G401 (cell line): ENCODE measurements at regions not wholly inside any gene's neighbourhood (a gene's known extent, or its start where the extent isn't known, plus 50 kb on each side); places are given as distances from the start of the nearest gene placed in this dataset.

Source experiments
- DNase-seq: peaks from one replicate; pipeline ENCODE4 v3.0.0-alpha.2; 2015; ENCODE audit warnings: low spot score
- in situ Hi-C: cut with HindIII; loops from 2 replicates; pipeline ENCODE4 v1.10.0; 2016; ENCODE audit warnings: low sequenced_read_pairs, mixed read lengths

DNA sequence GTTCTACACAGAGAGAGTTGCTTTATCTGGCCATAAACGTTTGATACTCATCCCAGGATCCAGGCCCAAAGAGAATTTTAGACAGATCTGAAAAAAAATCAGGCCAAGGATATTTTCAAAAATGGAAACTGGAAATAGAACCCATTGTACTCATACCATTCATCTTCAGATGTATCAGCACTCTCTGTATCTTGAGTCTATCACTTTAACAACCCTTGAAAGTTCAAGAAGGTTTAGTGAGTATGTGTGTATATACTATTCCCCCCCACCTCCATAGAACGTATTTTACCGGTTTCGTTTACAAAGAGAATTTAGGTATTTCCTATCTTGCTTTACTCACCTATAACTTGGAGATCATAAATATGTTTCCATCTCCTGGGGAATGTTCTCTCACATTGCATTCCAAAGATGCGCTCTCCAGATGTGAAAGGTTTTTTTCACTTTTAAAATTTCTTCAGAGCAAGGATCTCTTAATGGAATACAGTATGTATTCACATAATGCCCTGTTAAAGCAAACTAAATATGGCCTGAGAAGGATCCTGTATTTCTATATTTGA is 105.5 kb upstream of the TUT7 start:
- in situ Hi-C loops, result no loop called here
- no peak for DNase-seq

DNA sequence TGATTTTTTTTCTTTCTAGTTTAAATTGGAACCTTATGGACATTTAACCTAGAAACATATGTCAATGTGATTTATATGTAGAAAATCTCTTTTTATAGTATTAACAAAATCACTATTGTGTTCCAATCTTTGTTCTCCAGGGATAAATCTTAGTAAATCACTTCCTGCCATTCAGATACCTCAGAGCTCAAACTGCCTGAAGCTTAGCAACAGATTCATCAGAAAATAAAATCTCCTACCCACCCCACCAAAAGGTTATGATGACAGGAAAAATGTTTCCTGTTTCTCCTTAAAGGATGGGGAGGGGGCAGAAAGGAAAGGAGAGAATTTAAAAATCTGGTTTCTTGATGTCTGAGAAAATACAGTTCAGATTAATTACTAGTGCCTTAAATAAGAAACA is 105.0 kb upstream of the TUT7 start:
- in situ Hi-C loops, result no loop called here

GRCh38 chr9:86458191-86458855 is 104.1 kb upstream of the TUT7 start:
- in situ Hi-C loops, result no loop called here
- DNase-seq, result no peak

More for the DNA sequence above, 105.0 kb upstream of the TUT7 start:
- DNase-seq, result no peak

- in situ Hi-C loops, result no loop called here
- DNase-seq, result no peak
Measured at GRCh38 chr9:86456416-86456815, 102.2 kb upstream of the TUT7 start.

GRCh38 chr9:86454701-86455615 is 100.7 kb upstream of the TUT7 start:
- in situ Hi-C loops, result no loop called here
- no peak for DNase-seq

DNA sequence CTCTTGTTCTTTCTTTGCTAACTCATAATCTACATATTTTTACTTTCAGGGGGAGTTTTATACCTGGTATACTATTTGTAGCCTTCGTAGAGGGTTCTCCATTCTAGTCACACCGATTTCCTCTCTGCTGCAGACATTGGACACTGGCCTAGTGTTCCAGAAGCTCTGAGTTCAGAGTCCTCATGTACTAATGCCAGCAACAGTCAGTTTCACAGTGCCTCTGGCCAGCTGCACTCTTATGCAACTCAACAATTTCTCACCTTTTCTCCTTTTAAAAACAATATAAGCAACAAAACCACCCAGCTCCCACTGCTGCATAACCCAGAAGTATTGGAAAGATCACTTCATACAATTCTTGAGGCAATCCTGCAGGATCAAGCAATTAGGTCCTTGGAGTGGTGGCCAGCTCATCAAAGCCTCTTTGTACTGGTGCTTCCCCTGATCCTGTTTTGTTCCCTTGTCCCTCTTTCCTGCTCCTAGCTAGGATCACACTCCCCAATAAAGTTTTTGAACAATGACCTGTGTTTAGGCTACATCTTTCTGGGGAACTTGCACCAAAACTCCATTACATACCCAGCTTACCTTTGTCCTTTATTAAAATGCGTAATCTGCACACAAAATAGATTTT is 98.1 kb upstream of the TUT7 start:
- in situ Hi-C loops, result no loop called here
- DNase-seq, result no peak

GRCh38 chr9:86449246-86449645 is 95.0 kb upstream of the TUT7 start:
- DNase-seq, result no peak
- in situ Hi-C loops, result no loop called here

DNA sequence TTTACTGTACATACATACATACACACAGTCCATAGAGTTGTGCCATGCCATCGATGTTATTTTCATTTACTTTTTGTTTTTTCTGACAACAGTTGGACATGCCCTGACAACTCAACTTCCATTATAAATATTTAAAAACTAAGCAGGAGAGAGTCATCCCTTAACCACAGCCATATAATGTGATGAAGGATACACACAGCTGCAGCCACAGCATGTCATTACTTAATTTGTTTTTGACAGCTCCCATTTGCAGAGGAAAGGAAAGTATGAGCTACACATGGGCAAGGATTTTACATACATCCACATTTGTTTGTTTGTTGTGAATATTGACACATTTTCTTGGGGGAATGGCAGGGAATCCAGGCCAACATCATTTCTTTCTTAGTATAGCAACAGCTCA is 91.5 kb upstream of the TUT7 start:
- no peak for DNase-seq
- in situ Hi-C loops, result no loop called here

DNA sequence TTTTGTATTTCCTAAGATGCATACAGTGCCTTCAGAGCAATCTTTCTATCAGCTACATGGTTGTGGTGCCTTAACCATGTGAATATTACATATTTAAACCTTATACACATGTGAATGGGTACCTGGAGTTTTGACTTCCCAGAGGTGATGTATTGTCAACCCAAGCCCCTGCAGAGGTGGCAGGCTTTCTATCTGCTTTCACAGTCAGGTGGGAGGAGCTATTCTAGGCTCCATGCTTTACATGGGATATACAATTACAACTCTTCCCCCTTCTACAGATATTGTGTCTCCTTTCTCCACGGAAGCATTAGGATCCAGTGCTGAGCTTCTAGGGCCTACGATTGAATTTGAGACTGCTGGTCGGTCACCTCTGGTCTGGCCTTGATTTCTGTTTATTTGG is 89.8 kb upstream of the TUT7 start:
- in situ Hi-C loops, result no loop called here
- no peak for DNase-seq

DNA sequence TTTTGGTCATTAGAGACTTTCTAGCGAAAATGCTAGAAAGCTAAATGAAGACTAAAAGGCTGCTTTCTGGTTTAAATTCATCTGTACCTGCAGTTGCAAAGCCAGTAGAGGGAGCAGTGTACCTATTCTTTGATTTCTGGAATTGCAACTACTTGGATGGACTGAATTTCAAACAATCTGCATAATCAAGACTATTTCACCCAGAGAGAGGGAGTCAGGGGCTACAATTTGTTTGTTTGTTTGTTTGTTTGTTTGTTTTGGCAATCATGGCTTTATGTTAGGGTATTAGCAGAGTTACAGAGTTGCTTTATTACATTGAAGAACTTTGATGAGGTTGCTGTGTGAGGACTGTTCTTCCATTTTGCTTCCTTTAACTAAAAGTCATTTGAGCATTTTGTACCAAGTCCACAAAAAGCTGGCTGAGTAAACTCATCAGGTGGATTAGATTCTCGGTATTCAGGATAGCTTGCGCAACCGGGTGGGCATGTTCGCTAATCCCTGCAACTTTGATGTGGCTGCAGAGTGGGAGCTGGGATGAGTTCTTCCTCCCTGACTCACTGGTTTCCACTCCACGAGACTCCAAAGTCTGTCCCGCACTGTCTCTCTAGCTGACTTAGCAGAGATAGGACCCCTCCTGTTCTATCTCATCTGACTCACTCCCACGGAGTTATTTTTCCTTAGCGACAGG is 80.0 kb upstream of the TUT7 start:
- peak; percentile 52 for DNase-seq
- in situ Hi-C loops, result no loop called here

DNA sequence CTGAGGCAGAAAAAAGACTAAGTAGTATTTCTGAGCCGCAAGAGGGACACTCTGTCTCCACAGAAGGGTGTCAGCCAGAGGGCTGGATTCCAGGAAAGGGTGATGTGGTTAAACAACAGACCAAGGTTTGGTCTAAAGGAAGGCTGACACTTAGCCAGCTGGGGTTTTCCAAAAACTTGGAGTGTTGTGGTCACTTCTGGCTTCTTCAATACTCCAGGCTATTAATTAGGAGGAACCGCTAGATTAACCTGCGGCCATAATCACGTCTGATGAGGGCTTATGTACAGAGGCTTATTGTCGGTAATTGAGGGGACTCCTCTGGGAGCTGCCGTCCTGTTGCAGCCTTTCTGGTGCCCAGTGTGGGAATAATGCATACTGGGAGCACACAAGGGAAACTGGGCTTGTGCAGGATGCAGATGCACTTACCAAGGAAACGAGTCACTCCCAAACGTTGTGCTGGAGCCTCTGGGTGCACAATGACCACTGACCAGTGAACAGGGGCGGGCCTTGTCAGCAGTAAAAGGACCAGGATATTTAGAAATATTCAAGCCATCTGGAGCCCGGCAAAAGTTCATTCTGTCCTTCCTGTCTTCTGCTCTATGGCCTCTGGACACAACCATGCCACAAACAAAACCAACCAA is 70.2 kb upstream of the TUT7 start:
- in situ Hi-C loops, result no loop called here
- no peak for DNase-seq

- in situ Hi-C loops, result no loop called here
- peak; percentile 70 for DNase-seq
Measured at GRCh38 chr9:86413971-86414880, 60.0 kb upstream of the TUT7 start.

GRCh38 chr9:86410281-86410680 is 56.1 kb upstream of the TUT7 start:
- in situ Hi-C loops, result no loop called here

DNA sequence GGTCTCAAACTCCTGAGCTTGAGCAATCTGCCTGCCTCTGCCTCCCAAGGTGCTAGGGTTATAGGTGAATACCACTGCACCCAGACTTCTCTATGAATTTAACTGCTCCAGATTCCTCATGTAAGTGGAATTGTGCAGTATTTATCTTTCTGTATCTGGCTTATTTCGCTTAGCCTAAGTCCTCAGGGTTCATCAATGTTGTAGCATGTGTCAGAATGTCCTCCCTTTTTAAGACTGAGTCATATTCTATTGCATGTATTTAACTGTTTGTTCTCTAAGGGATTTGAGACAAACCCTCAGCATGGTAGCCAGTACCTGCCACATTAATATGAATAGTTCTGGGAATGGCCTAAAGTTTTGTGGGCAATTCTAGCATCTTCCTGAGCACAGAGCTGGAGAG is 53.9 kb upstream of the TUT7 start:
- in situ Hi-C loops, result no loop called here
- no peak for DNase-seq

More at GRCh38 chr9:86410281-86410680, 56.1 kb upstream of the TUT7 start:
- DNase-seq, result peak; percentile 89

- in situ Hi-C loops, result no loop called here
- no peak for DNase-seq
Measured at GRCh38 chr9:86407022-86407421, 52.8 kb upstream of the TUT7 start.

DNA sequence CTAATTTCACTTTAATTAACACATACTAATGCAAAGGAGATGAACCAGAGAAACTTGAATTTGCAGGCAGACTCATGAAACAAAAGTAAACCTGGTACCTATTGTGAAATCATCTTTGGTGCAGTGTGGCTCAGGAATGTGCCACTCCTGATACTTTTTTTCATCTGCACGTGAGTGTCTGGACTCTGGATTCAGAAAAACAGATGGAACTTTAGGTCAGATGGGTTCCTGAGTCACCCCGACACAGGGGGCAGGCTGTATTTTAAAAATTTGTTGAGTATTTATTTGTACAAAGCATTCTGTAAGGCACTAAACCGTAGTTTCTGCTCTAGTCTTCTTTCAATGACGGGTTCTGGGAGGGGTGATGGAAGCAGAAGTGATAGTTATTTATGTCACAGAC is 52.2 kb upstream of the TUT7 start:
- in situ Hi-C loops, result no loop called here
- no peak for DNase-seq

GRCh38 chr9:86405926-86406325 is 51.7 kb upstream of the TUT7 start:
- no peak for DNase-seq
- in situ Hi-C loops, result no loop called here

- DNase-seq, result no peak
- in situ Hi-C loops, result no loop called here
Measured at GRCh38 chr9:86405086-86405491, 50.9 kb upstream of the TUT7 start.
